Neuronal stem cell (in vitro differentiated cells): ENCODE measurements at regions not wholly inside any gene's neighbourhood (a gene's known extent, or its start where the extent isn't known, plus 50 kb on each side); places are given as distances from the start of the nearest gene placed in this dataset.

Experiments
- DNase-seq: peaks from one replicate; pipeline ENCODE4 v3.0.0-alpha.2; 2013; ENCODE audit warnings: low spot score
- H2AFZ ChIP-seq: one replicate; pipeline ENCODE4 v1.6.1; 2013; ENCODE audit warnings: mild to moderate bottlenecking, low read length, inconsistent platforms
- H2AK5ac ChIP-seq: 2 replicates; pipeline ENCODE4 v1.6.1; 2013; ENCODE audit warnings: low read depth, mild to moderate bottlenecking, inconsistent platforms, low read length, moderate library complexity, mixed read lengths
- H2BK120ac ChIP-seq: 2 replicates; pipeline ENCODE4 v1.6.1; 2013; ENCODE audit warnings: low read depth, mild to moderate bottlenecking, inconsistent platforms, low read length, moderate library complexity, mixed read lengths
- H2BK12ac ChIP-seq: one replicate; pipeline ENCODE4 v1.6.1; 2013; ENCODE audit warnings: low read length, inconsistent platforms
- H2BK15ac ChIP-seq: 2 replicates; pipeline ENCODE4 v1.6.1; 2013; ENCODE audit warnings: mild to moderate bottlenecking, low read length, inconsistent platforms, mixed read lengths
- H2BK5ac ChIP-seq: one replicate; pipeline ENCODE4 v1.6.1; 2013; ENCODE audit warnings: inconsistent platforms, mild to moderate bottlenecking, low read length, moderate library complexity
- H3K14ac ChIP-seq: one replicate; pipeline ENCODE4 v1.6.1; 2013; ENCODE audit warnings: low read length, inconsistent platforms
- H3K18ac ChIP-seq: 2 replicates; pipeline ENCODE4 v1.6.1; 2013; ENCODE audit warnings: low read length, inconsistent platforms
- H3K23ac ChIP-seq: 2 replicates; pipeline ENCODE4 v1.6.1; 2013; ENCODE audit warnings: low read depth, mild to moderate bottlenecking, mixed read lengths, low read length, inconsistent platforms; ENCODE audit not compliant: poor library complexity
- H3K27ac ChIP-seq: replicated peaks from 3 replicates; pipeline ENCODE4 v1.5.1; 2013; ENCODE audit warnings: low read length, inconsistent platforms
- H3K27me3 ChIP-seq, 3 experiments: 2 replicates each; pipeline ENCODE4 v1.6.1; 2013; ENCODE audit warnings: low read length in 3 of 3, mild to moderate bottlenecking in 2 of 3, inconsistent platforms in 1 of 3, low read depth in 1 of 3, mixed read lengths in 1 of 3, moderate library complexity in 1 of 3; ENCODE audit not compliant: control insufficient read depth in 3 of 3, insufficient read depth in 3 of 3
- H3K36me3 ChIP-seq, 2 donors: replicated peaks in 1 of 2; 2 replicates each; pipeline ENCODE4 v1.6.1; 2013; ENCODE audit warnings: low read length in 2 of 2; ENCODE audit not compliant: control insufficient read depth in 2 of 2, insufficient read depth in 2 of 2
- H3K4ac ChIP-seq: 2 replicates; pipeline ENCODE4 v1.6.1; 2013; ENCODE audit warnings: inconsistent platforms, mild to moderate bottlenecking, low read length, moderate library complexity
- H3K4me1 ChIP-seq, 2 donors: 1 replicate in 1 of 2; 2 replicates in 1 of 2; pipeline ENCODE4 v1.6.1; 2013; ENCODE audit warnings: low read length in 2 of 2, low read depth in 1 of 2; ENCODE audit not compliant: control insufficient read depth in 2 of 2, insufficient read depth in 1 of 2
- H3K4me2 ChIP-seq: one replicate; pipeline ENCODE4 v1.6.1; 2013; ENCODE audit warnings: mild to moderate bottlenecking, low read length, inconsistent platforms; ENCODE audit not compliant: insufficient read depth, poor library complexity, severe bottlenecking
- H3K4me3 ChIP-seq, 2 donors: 2 replicates each; pipeline ENCODE4 v1.5.1; 2013; ENCODE audit warnings: low read length in 2 of 2, mild to moderate bottlenecking in 2 of 2, inconsistent platforms in 1 of 2, moderate library complexity in 1 of 2
- H3K79me1 ChIP-seq: one replicate; pipeline ENCODE4 v1.6.1; 2013; ENCODE audit warnings: low read depth, mild to moderate bottlenecking, inconsistent platforms, low read length, moderate library complexity
- H3K9ac ChIP-seq: one replicate; pipeline ENCODE4 v1.6.1; 2013; ENCODE audit warnings: mild to moderate bottlenecking, low read depth, low read length, inconsistent platforms; ENCODE audit not compliant: poor library complexity
- H3K9me3 ChIP-seq, 2 donors: replicated peaks in 1 of 2; 2 replicates each; pipeline versions ENCODE3 to v1.6.1; 2013; ENCODE audit warnings: low read length in 2 of 2, mild to moderate bottlenecking in 2 of 2, inconsistent platforms in 1 of 2, low read depth in 1 of 2, mixed read lengths in 1 of 2, moderate library complexity in 1 of 2; ENCODE audit not compliant: control insufficient read depth in 2 of 2, insufficient read depth in 1 of 2
- H4K8ac ChIP-seq: one replicate; pipeline ENCODE4 v1.6.1; 2013; ENCODE audit warnings: low read depth, mild to moderate bottlenecking, inconsistent platforms, low read length, moderate library complexity
- H4K91ac ChIP-seq: one replicate; pipeline ENCODE4 v1.6.1; 2013; ENCODE audit warnings: low read length, low read depth, mild to moderate bottlenecking, inconsistent platforms; ENCODE audit not compliant: poor library complexity
- WGBS, 2 donors: extraction: QIAGEN DNeasy Blood & Tissue Kit; methylation state at CpG; one replicate each; pipeline ENCODE4 v1.1.7; 2013; ENCODE audit warnings: missing lambda C conversion rate in 2 of 2, mixed read lengths in 1 of 2; ENCODE audit not compliant: insufficient read length in 2 of 2, insufficient replicate concordance in 1 of 2; ENCODE audit errors: extremely low coverage in 2 of 2; 5-methylcytosine and 5-hydroxymethylcytosine counted together

DNA sequence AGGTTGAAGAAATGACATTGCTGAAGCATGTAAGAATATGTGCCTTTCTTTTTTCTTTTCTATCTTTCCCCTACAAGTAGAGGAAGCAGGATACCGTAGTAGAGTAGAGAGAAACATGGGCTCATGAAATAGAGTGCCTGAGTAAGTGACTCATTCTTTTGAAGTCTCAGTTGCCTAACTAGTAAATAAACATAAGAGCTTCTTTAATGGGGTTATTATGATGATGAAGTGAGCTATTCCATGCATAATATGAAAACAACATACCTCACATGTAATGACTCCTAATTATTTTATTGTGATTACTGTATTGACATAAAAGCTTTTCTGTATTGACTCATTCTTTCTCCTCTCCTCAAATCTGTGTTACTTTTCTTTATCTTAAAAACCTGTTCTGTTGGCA lies 1538.2 kb downstream of the TECRL start:
- no peak overlapping the region for H2BK12ac ChIP-seq
- H3K36me3 ChIP-seq = no peaks in the 10 kb centered on the region
- DNase-seq = no peak
- no peak overlapping the region for H2BK15ac ChIP-seq
- H4K8ac ChIP-seq = no peak overlapping the region
- H3K9me3 ChIP-seq = no peaks in the 10 kb centered on the region
- WGBS, 2 donors = no CpG with 5 or more reads among the region's 1 CpG
- no peaks in the 10 kb centered on the region for H3K79me1 ChIP-seq
- no peak overlapping the region for H2AFZ ChIP-seq
- no peak overlapping the region for H3K4me2 ChIP-seq
- no peaks in the 10 kb centered on the region for H3K27me3 ChIP-seq
- H3K4me3 ChIP-seq = no peak overlapping the region
- H2BK5ac ChIP-seq = no peak overlapping the region
- no peak overlapping the region for H3K27ac ChIP-seq
- H2AK5ac ChIP-seq = no peak overlapping the region
- no peak overlapping the region for H4K91ac ChIP-seq
- H3K18ac ChIP-seq = no peak overlapping the region
- H2BK120ac ChIP-seq = no peak overlapping the region
- H3K14ac ChIP-seq = no peak overlapping the region
- H3K4ac ChIP-seq = no peak overlapping the region
- H3K23ac ChIP-seq = no peak overlapping the region
- H3K9ac ChIP-seq = no peak overlapping the region
- no peaks in the 10 kb centered on the region for H3K4me1 ChIP-seq

DNA sequence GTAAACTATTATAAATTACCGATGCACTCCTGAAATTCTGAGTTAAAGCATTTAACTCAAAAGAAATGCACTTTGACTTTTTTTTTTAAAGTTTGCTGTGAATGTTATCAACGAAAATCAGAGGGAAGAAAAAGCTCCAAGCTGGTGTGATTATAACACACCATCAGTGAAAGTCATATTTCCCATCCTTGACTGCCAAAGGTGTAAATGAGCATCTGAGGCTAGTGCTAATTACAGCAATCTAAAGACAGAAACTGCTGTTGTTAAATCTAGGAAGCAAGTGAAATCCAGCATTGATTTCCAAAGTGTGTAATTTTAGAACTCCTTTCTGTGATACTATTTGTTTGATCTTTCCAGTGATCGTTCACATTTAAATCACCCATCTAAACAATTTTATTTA lies 1538.8 kb downstream of the TECRL start:
- no peaks in the 10 kb centered on the region for H3K36me3 ChIP-seq
- H3K14ac ChIP-seq = no peak overlapping the region
- no peak overlapping the region for H3K4me3 ChIP-seq
- no peaks in the 10 kb centered on the region for H3K9me3 ChIP-seq
- H4K8ac ChIP-seq = no peak overlapping the region
- H3K4ac ChIP-seq = no peak overlapping the region
- no CpG with 5 or more reads among the region's 3 CpGs for WGBS, 2 donors
- no peaks in the 10 kb centered on the region for H3K79me1 ChIP-seq
- H3K9ac ChIP-seq = no peak overlapping the region
- H2BK120ac ChIP-seq = no peak overlapping the region
- H2AFZ ChIP-seq = no peak overlapping the region
- no peak overlapping the region for H2BK12ac ChIP-seq
- no peak for DNase-seq
- no peak overlapping the region for H3K18ac ChIP-seq
- H3K4me2 ChIP-seq = no peak overlapping the region
- no peak overlapping the region for H4K91ac ChIP-seq
- no peaks in the 10 kb centered on the region for H3K27me3 ChIP-seq
- H3K23ac ChIP-seq = no peak overlapping the region
- H3K27ac ChIP-seq = no peak overlapping the region
- H3K4me1 ChIP-seq = no peaks in the 10 kb centered on the region
- H2BK15ac ChIP-seq = no peak overlapping the region
- no peak overlapping the region for H2BK5ac ChIP-seq
- no peak overlapping the region for H2AK5ac ChIP-seq

GRCh38 chr4:62865261-62865660 lies 1544.0 kb downstream of the TECRL start:
- Histone ChIP-seq H2AFZ (no peak overlapping the region), H2BK12ac (no peak overlapping the region), H3K4ac (no peak overlapping the region), H2BK15ac (no peak overlapping the region), H3K27ac (no peak overlapping the region), H3K9ac (no peak overlapping the region), H4K8ac (no peak overlapping the region), H3K4me3 (no peak overlapping the region), H3K14ac (no peak overlapping the region), H3K27me3 (no peaks in the 10 kb centered on the region), H3K4me1 (no peaks in the 10 kb centered on the region), H3K79me1 (no peaks in the 10 kb centered on the region), H3K9me3 (no peaks in the 10 kb centered on the region), H3K23ac (no peak overlapping the region), H2BK5ac (no peak overlapping the region), H2AK5ac (no peak overlapping the region), H2BK120ac (no peak overlapping the region), H3K36me3 (no peaks in the 10 kb centered on the region), H3K4me2 (no peak overlapping the region), H4K91ac (no peak overlapping the region), H3K18ac (no peak overlapping the region)
- no CpG with 5 or more reads among the region's 3 CpGs for WGBS, 2 donors
- DNase-seq = no peak

DNA sequence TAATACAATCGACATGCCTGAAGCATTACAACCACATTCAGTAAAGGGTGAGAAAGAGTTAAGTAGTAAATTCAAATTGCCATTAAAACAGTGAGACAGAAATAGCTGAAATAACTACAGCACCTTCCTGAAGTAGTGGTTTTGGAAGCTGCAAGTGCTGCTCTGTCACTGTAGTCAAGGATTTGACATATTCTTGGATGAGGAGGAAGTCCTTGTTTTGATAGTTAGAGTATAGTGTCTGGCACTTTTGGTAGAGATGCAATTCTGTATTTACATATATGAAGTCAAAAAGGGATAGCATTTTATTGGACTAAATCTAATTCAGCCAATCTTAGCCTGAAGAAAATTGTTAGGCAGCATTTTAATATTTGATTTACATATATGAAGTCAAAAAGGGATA lies 1559.6 kb downstream of the TECRL start:
- H2BK120ac ChIP-seq = no peak overlapping the region
- H4K8ac ChIP-seq = no peak overlapping the region
- no peak overlapping the region for H3K9ac ChIP-seq
- no peak for DNase-seq
- no peaks in the 10 kb centered on the region for H3K79me1 ChIP-seq
- H3K18ac ChIP-seq = no peak overlapping the region
- no peaks in the 10 kb centered on the region for H3K9me3 ChIP-seq
- H2AFZ ChIP-seq = no peak overlapping the region
- no peak overlapping the region for H3K14ac ChIP-seq
- no peak overlapping the region for H3K4me2 ChIP-seq
- H2BK15ac ChIP-seq = no peak overlapping the region
- no peak overlapping the region for H4K91ac ChIP-seq
- no peak overlapping the region for H2BK5ac ChIP-seq
- H3K4me1 ChIP-seq = no peaks in the 10 kb centered on the region
- H3K36me3 ChIP-seq = no peaks in the 10 kb centered on the region
- no peak overlapping the region for H3K4ac ChIP-seq
- no peak overlapping the region for H3K27ac ChIP-seq
- no peak overlapping the region for H2AK5ac ChIP-seq
- H3K27me3 ChIP-seq = no peaks in the 10 kb centered on the region
- no CpG with 5 or more reads among the region's 1 CpG for WGBS, 2 donors
- H2BK12ac ChIP-seq = no peak overlapping the region
- H3K4me3 ChIP-seq = no peak overlapping the region
- no peak overlapping the region for H3K23ac ChIP-seq
